HG03097 (cell line): ENCODE measurements at regions not wholly inside any gene's neighbourhood (a gene's known extent, or its start where the extent isn't known, plus 50 kb on each side); places are given as distances from the start of the nearest gene placed in this dataset.

Experiments used
- ATAC-seq: cut with Tn5 transposase; IDR thresholded peaks from one replicate; pipeline ENCODE4 v1.9.1; 2021; ENCODE audit not compliant: unreplicated experiment, low FRiP score

GRCh38 chr13:90752070-90752469 is 595.4 kb upstream of the MIR17HG start:
- no peak for ATAC-seq

GRCh38 chr13:90757127-90757680 is 590.3 kb upstream of the MIR17HG start:
- no peak for ATAC-seq

- no peak for ATAC-seq
Observed at GRCh38 chr13:90760639-90761038, 586.8 kb upstream of the MIR17HG start.

- no peak for ATAC-seq
Observed at GRCh38 chr13:90763476-90764150, 583.9 kb upstream of the MIR17HG start.

GRCh38 chr13:90766386-90766902 is 581.0 kb upstream of the MIR17HG start:
- ATAC-seq = no peak

GRCh38 chr13:90768116-90768515 is 579.4 kb upstream of the MIR17HG start:
- no peak for ATAC-seq

GRCh38 chr13:90769387-90769786 is 578.1 kb upstream of the MIR17HG start:
- no peak for ATAC-seq

GRCh38 chr13:90770334-90770733 is 577.2 kb upstream of the MIR17HG start:
- no peak for ATAC-seq

- ATAC-seq = no peak
Observed at GRCh38 chr13:90773681-90774080, 573.8 kb upstream of the MIR17HG start.

GRCh38 chr13:90776051-90776748 is 571.3 kb upstream of the MIR17HG start:
- ATAC-seq = no peak

- ATAC-seq = no peak
Observed at GRCh38 chr13:90783273-90783672, 564.2 kb upstream of the MIR17HG start.

GRCh38 chr13:90787007-90787406 is 560.5 kb upstream of the MIR17HG start:
- no peak for ATAC-seq

GRCh38 chr13:90792335-90792734 is 555.2 kb upstream of the MIR17HG start:
- ATAC-seq = no peak

- no peak for ATAC-seq
Observed at GRCh38 chr13:90793261-90793820, 554.1 kb upstream of the MIR17HG start.

- no peak for ATAC-seq
Observed at GRCh38 chr13:90796474-90796873, 551.0 kb upstream of the MIR17HG start.

- ATAC-seq = no peak
Observed at GRCh38 chr13:90797335-90797734, 550.2 kb upstream of the MIR17HG start.

GRCh38 chr13:90798381-90798780 is 549.1 kb upstream of the MIR17HG start:
- no peak for ATAC-seq

GRCh38 chr13:90800082-90800746 is 547.3 kb upstream of the MIR17HG start:
- no peak for ATAC-seq

- ATAC-seq = no peak
Observed at GRCh38 chr13:90801621-90802020, 545.9 kb upstream of the MIR17HG start.

GRCh38 chr13:90803210-90803609 is 544.3 kb upstream of the MIR17HG start:
- ATAC-seq = no peak
